ENCODE measurements at regions not wholly inside any gene's neighbourhood (a gene's known extent, or its start where the extent isn't known, plus 50 kb on each side); places are given as distances from the start of the nearest gene placed in this dataset.
"Not testable (repeated sequence)": the region's sequence is repeated elsewhere in the genome, so short reads cannot be mapped to it uniquely, and the experiment has no call there.

GRCh38 chr7:3175285-3175902 is 125.7 kb upstream of the SDK1 start:
- Histone ChIP-seq H3K27ac (ENCODE audit: poor library complexity, severe bottlenecking) (no peak overlapping the region), H3K4me3 (ENCODE audit: severe bottlenecking) (no peak overlapping the region), H3K27me3 (ENCODE audit: insufficient read depth, poor library complexity, severe bottlenecking) (no peaks in the 10 kb centered on the region), H3K4me1 (ENCODE audit: insufficient read depth, poor library complexity, severe bottlenecking) (no peaks in the 10 kb centered on the region), H3K36me3 (ENCODE audit: low read depth) (no peaks in the 10 kb centered on the region), H3K9me3 (ENCODE audit: severe bottlenecking) (no peaks in the 10 kb centered on the region)
- ATAC-seq (ENCODE audit: low read depth) (no peak), DNase-seq (ENCODE audit: low spot score) (no peak)
- no peak for TF ChIP-seq CTCF (IDR thresholded peaks at IDR 0.05; ENCODE audit: poor library complexity, severe bottlenecking)

GRCh38 chr7:3176112-3177000 is 124.7 kb upstream of the SDK1 start:
- no peaks in the 10 kb centered on the region for H3K36me3 ChIP-seq (ENCODE audit: low read depth)
- no peaks in the 10 kb centered on the region for H3K27me3 ChIP-seq (ENCODE audit: insufficient read depth, poor library complexity, severe bottlenecking)
- no peak for TF ChIP-seq CTCF (IDR thresholded peaks at IDR 0.05; ENCODE audit: poor library complexity, severe bottlenecking)
- H3K4me3 ChIP-seq (ENCODE audit: severe bottlenecking): no peak overlapping the region
- no peaks in the 10 kb centered on the region for H3K4me1 ChIP-seq (ENCODE audit: insufficient read depth, poor library complexity, severe bottlenecking)
- H3K9me3 ChIP-seq (ENCODE audit: severe bottlenecking): no peaks in the 10 kb centered on the region
- ATAC-seq (ENCODE audit: low read depth): no peak
- H3K27ac ChIP-seq (ENCODE audit: poor library complexity, severe bottlenecking): no peak overlapping the region
- no peak for DNase-seq (ENCODE audit: low spot score)

- H3K4me1 ChIP-seq (ENCODE audit: insufficient read depth, poor library complexity, severe bottlenecking): no peaks in the 10 kb centered on the region
- no peak for DNase-seq (ENCODE audit: low spot score)
- no peak for ATAC-seq (ENCODE audit: low read depth)
- no peak overlapping the region for H3K4me3 ChIP-seq (ENCODE audit: severe bottlenecking)
- no peaks in the 10 kb centered on the region for H3K9me3 ChIP-seq (ENCODE audit: severe bottlenecking)
- no peaks in the 10 kb centered on the region for H3K27me3 ChIP-seq (ENCODE audit: insufficient read depth, poor library complexity, severe bottlenecking)
- TF ChIP-seq CTCF (IDR thresholded peaks at IDR 0.05; ENCODE audit: poor library complexity, severe bottlenecking): no peak
- no peaks in the 10 kb centered on the region for H3K36me3 ChIP-seq (ENCODE audit: low read depth)
- H3K27ac ChIP-seq (ENCODE audit: poor library complexity, severe bottlenecking): no peak overlapping the region
Observed at GRCh38 chr7:3177271-3177670, 123.8 kb upstream of the SDK1 start.

GRCh38 chr7:3179456-3179855 is 121.6 kb upstream of the SDK1 start:
- Histone ChIP-seq H3K36me3 (ENCODE audit: low read depth) (no peaks in the 10 kb centered on the region), H3K27me3 (ENCODE audit: insufficient read depth, poor library complexity, severe bottlenecking) (no peaks in the 10 kb centered on the region), H3K4me3 (ENCODE audit: severe bottlenecking) (no peak overlapping the region), H3K27ac (ENCODE audit: poor library complexity, severe bottlenecking) (no peak overlapping the region), H3K9me3 (ENCODE audit: severe bottlenecking) (no peaks in the 10 kb centered on the region), H3K4me1 (ENCODE audit: insufficient read depth, poor library complexity, severe bottlenecking) (no peaks in the 10 kb centered on the region)
- TF ChIP-seq CTCF (IDR thresholded peaks at IDR 0.05; ENCODE audit: poor library complexity, severe bottlenecking): no peak
- ATAC-seq (ENCODE audit: low read depth): no peak
- DNase-seq (ENCODE audit: low spot score): no peak

GRCh38 chr7:3180604-3181003 is 120.4 kb upstream of the SDK1 start:
- ATAC-seq (ENCODE audit: low read depth): no peak
- no peak for TF ChIP-seq CTCF (IDR thresholded peaks at IDR 0.05; ENCODE audit: poor library complexity, severe bottlenecking)
- H3K4me3 ChIP-seq (ENCODE audit: severe bottlenecking): no peak overlapping the region

GRCh38 chr7:3182055-3182454 is 119.0 kb upstream of the SDK1 start:
- not testable (repeated sequence) for H3K27ac ChIP-seq (ENCODE audit: poor library complexity, severe bottlenecking); H3K4me1 ChIP-seq (ENCODE audit: insufficient read depth, poor library complexity, severe bottlenecking); H3K4me3 ChIP-seq (ENCODE audit: severe bottlenecking); ATAC-seq (ENCODE audit: low read depth); H3K36me3 ChIP-seq (ENCODE audit: low read depth); H3K27me3 ChIP-seq (ENCODE audit: insufficient read depth, poor library complexity, severe bottlenecking); DNase-seq (ENCODE audit: low spot score); H3K9me3 ChIP-seq (ENCODE audit: severe bottlenecking)

More at GRCh38 chr7:3180604-3181003, 120.4 kb upstream of the SDK1 start:
- H3K36me3 ChIP-seq (ENCODE audit: low read depth): no peaks in the 10 kb centered on the region
- H3K27me3 ChIP-seq (ENCODE audit: insufficient read depth, poor library complexity, severe bottlenecking): no peaks in the 10 kb centered on the region
- no peak overlapping the region for H3K27ac ChIP-seq (ENCODE audit: poor library complexity, severe bottlenecking)
- H3K4me1 ChIP-seq (ENCODE audit: insufficient read depth, poor library complexity, severe bottlenecking): no peaks in the 10 kb centered on the region
- DNase-seq (ENCODE audit: low spot score): no peak
- no peaks in the 10 kb centered on the region for H3K9me3 ChIP-seq (ENCODE audit: severe bottlenecking)
